ENCODE measurements at regions not wholly inside any gene's neighbourhood (a gene's known extent, or its start where the extent isn't known, plus 50 kb on each side); places are given as distances from the start of the nearest gene placed in this dataset.

GRCh38 chr21:15195768-15196167, 131.0 kb upstream of the NRIP1 start:
- H3K27ac ChIP-seq: no peak overlapping the region
- no peak for DNase-seq (ENCODE audit: low spot score)

DNA sequence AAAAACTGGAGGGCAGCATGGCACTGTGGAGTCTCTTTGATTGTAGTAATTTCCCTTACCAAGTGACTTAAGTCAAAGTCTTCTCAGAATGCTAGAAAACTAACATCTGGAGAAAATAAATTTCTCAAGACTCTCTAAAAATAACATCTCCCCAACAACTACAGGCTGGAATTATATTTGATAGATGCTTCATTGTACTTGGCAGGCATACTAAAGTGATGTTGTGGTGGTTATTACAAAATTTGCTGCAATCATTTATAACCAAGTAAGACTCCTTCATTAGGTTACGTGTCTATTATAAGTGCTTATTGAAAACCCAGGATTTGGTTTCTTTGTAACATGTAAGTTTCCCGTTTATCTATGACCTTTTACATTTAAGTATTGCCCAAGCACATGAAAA, 132.9 kb upstream of the NRIP1 start:
- no peak overlapping the region for H3K27ac ChIP-seq
- H3K4me3 ChIP-seq: no peak overlapping the region
- DNase-seq (ENCODE audit: low spot score): no peak
- TF ChIP-seq, protein P1, sequence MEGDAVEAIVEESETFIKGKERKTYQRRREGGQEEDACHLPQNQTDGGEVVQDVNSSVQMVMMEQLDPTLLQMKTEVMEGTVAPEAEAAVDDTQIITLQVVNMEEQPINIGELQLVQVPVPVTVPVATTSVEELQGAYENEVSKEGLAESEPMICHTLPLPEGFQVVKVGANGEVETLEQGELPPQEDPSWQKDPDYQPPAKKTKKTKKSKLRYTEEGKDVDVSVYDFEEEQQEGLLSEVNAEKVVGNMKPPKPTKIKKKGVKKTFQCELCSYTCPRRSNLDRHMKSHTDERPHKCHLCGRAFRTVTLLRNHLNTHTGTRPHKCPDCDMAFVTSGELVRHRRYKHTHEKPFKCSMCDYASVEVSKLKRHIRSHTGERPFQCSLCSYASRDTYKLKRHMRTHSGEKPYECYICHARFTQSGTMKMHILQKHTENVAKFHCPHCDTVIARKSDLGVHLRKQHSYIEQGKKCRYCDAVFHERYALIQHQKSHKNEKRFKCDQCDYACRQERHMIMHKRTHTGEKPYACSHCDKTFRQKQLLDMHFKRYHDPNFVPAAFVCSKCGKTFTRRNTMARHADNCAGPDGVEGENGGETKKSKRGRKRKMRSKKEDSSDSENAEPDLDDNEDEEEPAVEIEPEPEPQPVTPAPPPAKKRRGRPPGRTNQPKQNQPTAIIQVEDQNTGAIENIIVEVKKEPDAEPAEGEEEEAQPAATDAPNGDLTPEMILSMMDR (IDR thresholded peaks at IDR 0.05): no peak

More at GRCh38 chr21:15195768-15196167, 131.0 kb upstream of the NRIP1 start:
- TF ChIP-seq, protein P1 (IDR thresholded peaks at IDR 0.05): no peak
- H3K4me3 ChIP-seq: no peak overlapping the region

DNA sequence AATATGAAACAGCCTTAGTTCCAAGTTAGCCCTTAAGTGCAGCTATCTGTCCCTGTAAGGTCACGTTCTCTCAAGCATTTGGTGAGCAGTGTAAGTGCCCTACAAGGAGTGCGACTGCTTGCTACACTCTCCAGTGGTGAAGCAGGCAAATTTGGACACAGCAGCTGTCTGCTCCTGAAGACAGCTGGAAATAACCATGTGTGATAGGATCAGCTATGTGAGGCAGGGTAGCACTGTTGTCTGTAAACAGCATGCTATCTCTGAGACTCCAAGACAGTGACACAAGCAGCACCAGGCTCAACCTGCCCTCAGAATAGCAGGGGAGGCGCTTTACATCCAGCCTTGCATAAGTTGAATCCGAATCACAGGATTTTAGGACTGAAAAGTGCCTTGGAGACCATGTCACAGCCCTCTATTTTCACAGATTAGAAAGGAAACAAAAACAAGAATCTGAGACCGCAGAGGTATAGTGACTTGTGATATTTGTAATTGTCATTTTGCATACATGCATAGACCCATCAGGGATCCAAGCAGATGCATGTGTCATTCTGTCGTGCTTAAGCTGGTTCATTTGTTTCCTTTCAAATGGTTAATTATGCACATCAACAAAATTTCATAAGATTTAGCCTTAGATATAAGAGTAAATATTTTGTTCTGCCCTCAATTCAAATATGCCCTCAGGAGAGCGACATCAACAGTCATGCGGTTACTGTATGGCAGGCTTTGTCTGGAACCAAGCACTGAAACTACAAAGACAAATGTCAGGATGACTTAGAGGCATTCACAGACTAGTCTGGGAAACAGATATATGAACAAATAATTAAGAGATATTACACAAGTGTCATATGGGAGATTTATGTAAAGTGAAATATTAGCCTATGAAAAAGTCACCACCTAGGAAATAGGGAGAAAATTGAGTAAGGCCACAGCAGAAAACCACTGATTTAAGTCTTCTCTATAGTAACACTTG, 134.9 kb upstream of the NRIP1 start:
- no peak overlapping the region for H3K4me3 ChIP-seq
- no peak for DNase-seq (ENCODE audit: low spot score)
- H3K27ac ChIP-seq: no peak overlapping the region
- TF ChIP-seq, protein P1 (IDR thresholded peaks at IDR 0.05): no peak

DNA sequence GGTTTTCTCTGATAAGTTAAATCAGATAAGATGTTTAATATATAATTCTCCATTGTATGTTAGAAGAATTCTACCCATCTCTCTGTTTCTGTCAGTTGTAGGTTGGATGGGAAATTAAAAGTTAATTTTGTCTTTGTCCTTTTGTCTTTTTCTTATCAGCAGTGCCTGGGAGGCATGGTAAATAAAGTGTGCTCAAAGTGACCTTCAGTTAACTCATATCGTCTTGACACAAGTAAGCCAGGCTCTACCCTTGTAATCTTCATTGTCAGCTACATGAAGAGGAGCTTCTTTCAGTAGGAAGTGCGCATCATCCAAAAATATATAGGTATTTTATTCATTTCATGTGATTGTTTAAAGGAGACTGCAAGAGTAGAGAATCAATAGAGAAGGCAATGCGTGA, 138.9 kb upstream of the NRIP1 start:
- Histone ChIP-seq H3K27ac (no peak overlapping the region), H3K4me3 (no peak overlapping the region)
- DNase-seq (ENCODE audit: low spot score): no peak
- TF ChIP-seq, protein P1 (IDR thresholded peaks at IDR 0.05): no peak

GRCh38 chr21:15204140-15204969, 139.6 kb upstream of the NRIP1 start:
- no peak for DNase-seq (ENCODE audit: low spot score)
- no peak overlapping the region for H3K27ac ChIP-seq
- TF ChIP-seq, protein P1 (IDR thresholded peaks at IDR 0.05): no peak
- no peak overlapping the region for H3K4me3 ChIP-seq

- H3K4me3 ChIP-seq: no peak overlapping the region
- TF ChIP-seq, protein P1 (IDR thresholded peaks at IDR 0.05): no peak
- no peak for DNase-seq (ENCODE audit: low spot score)
- no peak overlapping the region for H3K27ac ChIP-seq
Measured at GRCh38 chr21:15204970-15205286, 140.1 kb upstream of the NRIP1 start.

All from coronary artery (tissue), 2 donors.